ENCODE measurements at regions not wholly inside any gene's neighbourhood (a gene's known extent, or its start where the extent isn't known, plus 50 kb on each side); places are given as distances from the start of the nearest gene placed in this dataset.

DNA sequence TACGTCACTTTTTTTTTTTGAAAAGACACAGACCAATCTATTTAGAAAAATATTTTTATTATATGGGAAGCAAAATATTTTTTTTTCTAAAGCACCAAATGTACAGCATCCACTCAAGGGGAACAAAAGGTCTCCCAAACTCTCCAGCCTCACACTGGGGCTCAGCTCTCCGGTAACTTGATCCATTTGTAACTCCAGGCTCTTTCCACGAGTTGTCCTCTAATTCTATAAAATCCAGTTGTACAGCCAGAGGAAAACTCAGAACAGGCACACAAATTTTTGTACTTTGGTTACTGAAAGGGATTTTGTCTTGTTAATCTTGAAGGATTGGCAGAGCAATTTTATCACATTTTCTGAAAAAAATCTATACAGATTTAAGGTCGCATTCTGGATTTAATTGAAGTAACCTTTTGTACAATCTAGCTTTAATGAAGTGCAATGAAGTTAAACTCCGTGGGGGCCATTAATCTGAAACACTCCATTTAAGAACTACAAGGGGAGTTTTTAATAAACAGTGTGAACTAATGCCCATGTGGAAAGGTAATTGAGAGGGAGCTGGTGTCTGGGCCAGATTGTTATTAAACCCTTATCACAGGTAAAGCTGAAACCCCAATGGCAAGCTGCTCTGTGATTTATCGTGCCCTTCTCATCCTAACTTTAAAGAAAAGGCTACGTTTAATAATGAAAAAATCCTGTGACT, 161.2 kb upstream of the FRG1 start:
- no peak overlapping the region for H3K27ac ChIP-seq (ENCODE audit: low read depth, low read length)
- no peaks in the 10 kb centered on the region for H3K27me3 ChIP-seq (ENCODE audit: control insufficient read depth, low read length)
- no peak overlapping the region for H3K4me3 ChIP-seq (ENCODE audit: low read length)
- H3K4me2 ChIP-seq (ENCODE audit: low read length) = no peak overlapping the region
- no peaks in the 10 kb centered on the region for H3K4me1 ChIP-seq (ENCODE audit: control insufficient read depth, low read length)
- no peaks in the 10 kb centered on the region for H3K9me2 ChIP-seq (replicated peaks; ENCODE audit: control insufficient read depth, low read length)
- H3K9me3 ChIP-seq (ENCODE audit: control insufficient read depth, insufficient read depth, low read length) = no peaks in the 10 kb centered on the region
- H3K36me3 ChIP-seq (ENCODE audit: control insufficient read depth, low read length) = no peaks in the 10 kb centered on the region
- no peaks in the 10 kb centered on the region for H4K20me1 ChIP-seq (ENCODE audit: control insufficient read depth, insufficient read depth, low read depth, low read length)
- TF ChIP-seq EZH2phosphoT487 (IDR thresholded peaks at IDR 0.05; ENCODE audit: borderline replicate concordance, low read length) = no peak
- TF ChIP-seq, protein P1, sequence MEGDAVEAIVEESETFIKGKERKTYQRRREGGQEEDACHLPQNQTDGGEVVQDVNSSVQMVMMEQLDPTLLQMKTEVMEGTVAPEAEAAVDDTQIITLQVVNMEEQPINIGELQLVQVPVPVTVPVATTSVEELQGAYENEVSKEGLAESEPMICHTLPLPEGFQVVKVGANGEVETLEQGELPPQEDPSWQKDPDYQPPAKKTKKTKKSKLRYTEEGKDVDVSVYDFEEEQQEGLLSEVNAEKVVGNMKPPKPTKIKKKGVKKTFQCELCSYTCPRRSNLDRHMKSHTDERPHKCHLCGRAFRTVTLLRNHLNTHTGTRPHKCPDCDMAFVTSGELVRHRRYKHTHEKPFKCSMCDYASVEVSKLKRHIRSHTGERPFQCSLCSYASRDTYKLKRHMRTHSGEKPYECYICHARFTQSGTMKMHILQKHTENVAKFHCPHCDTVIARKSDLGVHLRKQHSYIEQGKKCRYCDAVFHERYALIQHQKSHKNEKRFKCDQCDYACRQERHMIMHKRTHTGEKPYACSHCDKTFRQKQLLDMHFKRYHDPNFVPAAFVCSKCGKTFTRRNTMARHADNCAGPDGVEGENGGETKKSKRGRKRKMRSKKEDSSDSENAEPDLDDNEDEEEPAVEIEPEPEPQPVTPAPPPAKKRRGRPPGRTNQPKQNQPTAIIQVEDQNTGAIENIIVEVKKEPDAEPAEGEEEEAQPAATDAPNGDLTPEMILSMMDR (IDR thresholded peaks at IDR 0.05; ENCODE audit: low read depth, low read length, poor library complexity, severe bottlenecking) = no peak
- H3F3A ChIP-seq (ENCODE audit: control insufficient read depth, insufficient read depth) = no peaks in the 10 kb centered on the region
- H3K79me2 ChIP-seq (ENCODE audit: control insufficient read depth, low read length) = no peaks in the 10 kb centered on the region

DNA sequence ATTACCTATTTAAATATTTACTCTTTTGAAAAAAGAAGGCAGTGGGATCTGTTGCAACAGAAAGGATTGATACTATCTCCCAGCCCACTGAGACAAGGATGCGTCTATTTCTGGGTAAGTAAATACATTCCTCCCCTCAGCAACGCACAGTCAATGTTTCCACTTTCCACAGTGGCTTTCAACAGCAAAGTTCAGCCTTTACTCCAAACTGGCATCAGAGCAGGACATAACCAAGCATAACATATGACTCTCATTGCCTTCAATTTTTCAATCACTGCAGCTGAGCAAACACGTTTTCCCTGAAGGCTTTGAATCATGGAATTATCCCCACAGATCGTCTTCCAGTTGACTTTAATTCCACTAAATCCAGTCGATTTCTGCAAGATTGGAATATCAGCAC, 160.3 kb upstream of the FRG1 start:
- Histone ChIP-seq H3K4me1 (ENCODE audit: control insufficient read depth, low read length) (no peaks in the 10 kb centered on the region), H3F3A (ENCODE audit: control insufficient read depth, insufficient read depth) (no peaks in the 10 kb centered on the region), H3K9me2 (replicated peaks; ENCODE audit: control insufficient read depth, low read length) (no peaks in the 10 kb centered on the region), H3K9me3 (ENCODE audit: control insufficient read depth, insufficient read depth, low read length) (no peaks in the 10 kb centered on the region), H3K27me3 (ENCODE audit: control insufficient read depth, low read length) (no peaks in the 10 kb centered on the region), H3K27ac (ENCODE audit: low read depth, low read length) (no peak overlapping the region), H4K20me1 (ENCODE audit: control insufficient read depth, insufficient read depth, low read depth, low read length) (no peaks in the 10 kb centered on the region), H3K79me2 (ENCODE audit: control insufficient read depth, low read length) (no peaks in the 10 kb centered on the region), H3K4me3 (ENCODE audit: low read length) (no peak overlapping the region), H3K36me3 (ENCODE audit: control insufficient read depth, low read length) (no peaks in the 10 kb centered on the region), H3K4me2 (ENCODE audit: low read length) (no peak overlapping the region)
- TF ChIP-seq EZH2phosphoT487 (IDR thresholded peaks at IDR 0.05; ENCODE audit: borderline replicate concordance, low read length) = no peak
- TF ChIP-seq, protein P1 (IDR thresholded peaks at IDR 0.05; ENCODE audit: low read depth, low read length, poor library complexity, severe bottlenecking) = no peak

- Histone ChIP-seq H3K4me1 (ENCODE audit: control insufficient read depth, low read length) (no peaks in the 10 kb centered on the region), H3K4me2 (ENCODE audit: low read length) (no peak overlapping the region), H3K36me3 (ENCODE audit: control insufficient read depth, low read length) (no peaks in the 10 kb centered on the region)
Measured at GRCh38 chr4:189784651-189785050, 156.0 kb upstream of the FRG1 start.

More at GRCh38 chr4:189784651-189785050, 156.0 kb upstream of the FRG1 start:
- H4K20me1 ChIP-seq (ENCODE audit: control insufficient read depth, insufficient read depth, low read depth, low read length) = no peaks in the 10 kb centered on the region
- H3K27me3 ChIP-seq (ENCODE audit: control insufficient read depth, low read length) = no peaks in the 10 kb centered on the region
- H3K4me3 ChIP-seq (ENCODE audit: low read length) = no peak overlapping the region
- no peaks in the 10 kb centered on the region for H3K9me3 ChIP-seq (ENCODE audit: control insufficient read depth, insufficient read depth, low read length)
- no peak for TF ChIP-seq EZH2phosphoT487 (IDR thresholded peaks at IDR 0.05; ENCODE audit: borderline replicate concordance, low read length)
- TF ChIP-seq, protein P1 (IDR thresholded peaks at IDR 0.05; ENCODE audit: low read depth, low read length, poor library complexity, severe bottlenecking) = no peak
- no peaks in the 10 kb centered on the region for H3F3A ChIP-seq (ENCODE audit: control insufficient read depth, insufficient read depth)
- no peak overlapping the region for H3K27ac ChIP-seq (ENCODE audit: low read depth, low read length)
- no peaks in the 10 kb centered on the region for H3K9me2 ChIP-seq (replicated peaks; ENCODE audit: control insufficient read depth, low read length)
- H3K79me2 ChIP-seq (ENCODE audit: control insufficient read depth, low read length) = no peaks in the 10 kb centered on the region

Measured in DOHH2 (cell line).